ENCODE measurements at regions not wholly inside any gene's neighbourhood (a gene's known extent, or its start where the extent isn't known, plus 50 kb on each side); places are given as distances from the start of the nearest gene placed in this dataset.

DNA sequence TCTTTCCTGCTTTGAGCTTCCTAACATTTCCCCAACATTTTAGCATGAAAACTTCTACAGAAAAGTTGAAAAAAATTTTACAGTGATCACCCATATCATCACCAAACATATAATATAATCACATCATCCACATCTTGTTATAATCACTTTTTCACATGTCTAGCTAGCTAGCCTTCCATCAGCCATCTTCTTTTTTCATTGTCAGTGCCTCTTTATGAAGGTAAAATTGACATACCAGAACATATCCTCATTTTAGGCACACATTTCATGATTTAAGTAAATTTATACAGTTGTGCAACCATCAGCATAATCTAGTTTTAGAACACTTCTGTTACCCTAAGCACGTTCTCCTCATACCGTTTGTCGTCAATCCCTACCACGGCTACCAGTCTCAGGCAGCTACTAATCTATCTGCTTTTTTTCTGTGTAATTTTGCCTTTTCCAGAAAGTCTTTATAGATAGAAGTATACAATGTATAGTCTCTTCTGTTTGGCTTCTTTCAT lies 73.7 kb downstream of the VEGFA start:
- DNase-seq: no peak
- H3K4me3 ChIP-seq: no peak overlapping the region
- no peaks in the 10 kb centered on the region for H3K9me3 ChIP-seq
- TF ChIP-seq, protein P1, sequence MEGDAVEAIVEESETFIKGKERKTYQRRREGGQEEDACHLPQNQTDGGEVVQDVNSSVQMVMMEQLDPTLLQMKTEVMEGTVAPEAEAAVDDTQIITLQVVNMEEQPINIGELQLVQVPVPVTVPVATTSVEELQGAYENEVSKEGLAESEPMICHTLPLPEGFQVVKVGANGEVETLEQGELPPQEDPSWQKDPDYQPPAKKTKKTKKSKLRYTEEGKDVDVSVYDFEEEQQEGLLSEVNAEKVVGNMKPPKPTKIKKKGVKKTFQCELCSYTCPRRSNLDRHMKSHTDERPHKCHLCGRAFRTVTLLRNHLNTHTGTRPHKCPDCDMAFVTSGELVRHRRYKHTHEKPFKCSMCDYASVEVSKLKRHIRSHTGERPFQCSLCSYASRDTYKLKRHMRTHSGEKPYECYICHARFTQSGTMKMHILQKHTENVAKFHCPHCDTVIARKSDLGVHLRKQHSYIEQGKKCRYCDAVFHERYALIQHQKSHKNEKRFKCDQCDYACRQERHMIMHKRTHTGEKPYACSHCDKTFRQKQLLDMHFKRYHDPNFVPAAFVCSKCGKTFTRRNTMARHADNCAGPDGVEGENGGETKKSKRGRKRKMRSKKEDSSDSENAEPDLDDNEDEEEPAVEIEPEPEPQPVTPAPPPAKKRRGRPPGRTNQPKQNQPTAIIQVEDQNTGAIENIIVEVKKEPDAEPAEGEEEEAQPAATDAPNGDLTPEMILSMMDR (IDR thresholded peaks at IDR 0.05): no peak
- H3K27me3 ChIP-seq: no peaks in the 10 kb centered on the region
- 95% methylated on average over 4 of the region's 4 CpGs for WGBS, 2 donors
- no peaks in the 10 kb centered on the region for H3K4me1 ChIP-seq
- no peak overlapping the region for H3K27ac ChIP-seq
- no peaks in the 10 kb centered on the region for H3K36me3 ChIP-seq (ENCODE audit: low read depth, missing control alignments)
- intact Hi-C loops (cut with DNase I; ENCODE audit: low total_unique reads): no loop called here

DNA sequence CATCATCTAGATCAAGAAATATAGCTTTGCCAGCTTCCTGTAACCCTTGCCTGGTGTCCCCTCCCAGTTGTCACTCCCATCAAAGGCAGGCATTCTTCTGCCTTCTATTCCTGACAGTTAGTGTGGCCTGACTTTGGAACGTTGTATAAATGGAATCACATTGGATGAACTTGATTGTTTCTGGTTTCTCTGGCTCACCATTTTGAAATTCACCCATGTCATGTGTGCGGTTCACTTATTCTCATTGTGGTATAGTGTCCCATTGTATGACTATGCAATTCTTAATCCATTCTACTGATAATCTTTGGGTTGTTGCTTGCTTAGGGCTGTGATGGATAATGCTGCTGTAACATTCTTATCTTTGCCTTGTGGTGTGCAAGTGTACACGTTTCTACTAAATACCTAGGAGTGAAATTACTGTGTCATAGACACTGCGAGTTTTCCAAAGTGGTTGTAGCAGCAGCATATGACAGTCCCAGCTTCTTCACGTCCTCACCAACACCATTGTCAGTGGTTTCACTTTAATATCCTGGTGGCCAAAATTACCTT lies 73.2 kb downstream of the VEGFA start:
- no peak overlapping the region for H3K27ac ChIP-seq
- H3K36me3 ChIP-seq (ENCODE audit: low read depth, missing control alignments): no peaks in the 10 kb centered on the region
- H3K4me1 ChIP-seq: no peaks in the 10 kb centered on the region
- TF ChIP-seq POLR2A (IDR thresholded peaks at IDR 0.05): no peak
- H3K4me3 ChIP-seq: no peak overlapping the region
- H3K9me3 ChIP-seq: no peaks in the 10 kb centered on the region
- DNase-seq: no peak
- no peaks in the 10 kb centered on the region for H3K27me3 ChIP-seq
- WGBS, 2 donors: 50 to 64% methylated on average over 5 of the region's 5 CpGs
- intact Hi-C loops (cut with DNase I; ENCODE audit: low total_unique reads): no loop called here

DNA sequence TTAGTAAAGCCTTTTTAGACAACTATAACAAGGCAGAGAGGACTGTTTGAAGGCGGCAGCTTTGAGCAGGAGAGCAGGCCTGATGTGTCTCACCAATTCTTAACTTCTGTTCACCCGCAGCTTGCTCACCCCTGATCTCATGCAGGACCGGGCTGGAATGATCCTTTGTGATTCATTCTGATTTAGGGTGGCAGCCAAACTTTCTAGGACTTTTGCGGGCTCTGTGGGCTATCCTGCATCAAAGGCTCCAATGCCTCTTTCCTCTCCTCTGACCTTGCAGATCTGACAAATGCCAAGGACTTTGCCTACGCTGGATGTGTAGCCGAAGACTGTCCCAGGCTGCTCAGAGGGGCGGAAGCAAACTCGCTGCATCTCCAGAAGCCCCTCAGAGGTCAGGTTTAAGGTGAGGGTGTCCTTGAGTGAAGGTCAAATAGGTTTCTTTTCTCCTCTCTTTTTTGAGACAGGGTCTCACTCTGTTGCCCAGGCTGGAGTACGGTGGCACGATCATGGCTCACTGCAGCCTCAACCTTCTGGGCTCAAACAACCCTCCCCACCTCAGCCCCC lies 72.3 kb downstream of the VEGFA start:
- Histone ChIP-seq H3K4me3 (no peak overlapping the region), H3K4me1 (no peaks in the 10 kb centered on the region), H3K9me3 (no peaks in the 10 kb centered on the region), H3K27ac (no peak overlapping the region), H3K36me3 (ENCODE audit: low read depth, missing control alignments) (no peaks in the 10 kb centered on the region), H3K27me3 (no peaks in the 10 kb centered on the region)
- no peak for DNase-seq
- WGBS, 2 donors: 70 to 73% methylated on average over 10 of the region's 10 CpGs
- intact Hi-C loops (cut with DNase I; ENCODE audit: low total_unique reads): no loop called here
- no peak for TF ChIP-seq POLR2A (IDR thresholded peaks at IDR 0.05)
- TF ChIP-seq, protein P1 (IDR thresholded peaks at IDR 0.05): no peak

DNA sequence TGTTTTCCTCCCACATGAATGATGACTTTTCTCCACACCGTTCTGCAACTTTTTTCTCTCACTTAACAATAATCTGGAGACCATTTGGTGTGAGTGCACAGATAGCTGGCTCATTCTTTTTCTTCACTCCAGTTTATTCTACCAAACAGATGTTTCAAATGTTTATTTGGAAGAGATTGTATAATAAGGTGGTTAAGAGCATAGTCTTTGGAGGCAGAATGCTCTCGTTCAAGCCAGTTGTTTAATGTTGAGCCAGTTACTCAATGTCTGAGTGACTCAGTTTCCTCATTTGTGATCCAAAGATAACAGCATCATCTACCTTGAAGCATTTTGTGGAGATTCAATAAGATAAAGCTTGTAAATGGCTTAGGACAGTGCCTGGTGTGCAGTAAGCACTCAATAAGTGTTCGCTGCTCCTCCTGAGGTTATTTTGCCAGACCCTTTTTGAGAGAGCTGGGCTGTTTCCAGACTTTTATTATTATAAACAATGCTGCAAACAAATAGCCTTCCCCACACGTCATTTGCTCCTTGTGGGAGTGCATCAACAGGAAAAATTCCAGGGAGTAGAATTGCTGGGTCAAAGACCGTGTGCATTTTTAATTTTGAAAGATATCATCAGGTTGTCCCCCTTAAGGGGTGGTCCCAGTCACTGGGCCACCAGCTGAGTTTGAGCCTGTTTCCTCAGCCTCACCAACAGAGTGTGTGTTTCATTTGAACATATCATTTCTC lies 70.6 kb downstream of the VEGFA start:
- TF ChIP-seq, protein P1 (IDR thresholded peaks at IDR 0.05): no peak
- no peak for TF ChIP-seq POLR2A (IDR thresholded peaks at IDR 0.05)
- Histone ChIP-seq H3K27ac (no peak overlapping the region), H3K9me3 (no peaks in the 10 kb centered on the region), H3K27me3 (no peaks in the 10 kb centered on the region), H3K4me3 (no peak overlapping the region), H3K4me1 (no peaks in the 10 kb centered on the region), H3K36me3 (ENCODE audit: low read depth, missing control alignments) (no peaks in the 10 kb centered on the region)
- intact Hi-C loops (cut with DNase I; ENCODE audit: low total_unique reads): no loop called here
- 56 to 65% methylated on average over 5 of the region's 5 CpGs for WGBS, 2 donors
- no peak for DNase-seq

DNA sequence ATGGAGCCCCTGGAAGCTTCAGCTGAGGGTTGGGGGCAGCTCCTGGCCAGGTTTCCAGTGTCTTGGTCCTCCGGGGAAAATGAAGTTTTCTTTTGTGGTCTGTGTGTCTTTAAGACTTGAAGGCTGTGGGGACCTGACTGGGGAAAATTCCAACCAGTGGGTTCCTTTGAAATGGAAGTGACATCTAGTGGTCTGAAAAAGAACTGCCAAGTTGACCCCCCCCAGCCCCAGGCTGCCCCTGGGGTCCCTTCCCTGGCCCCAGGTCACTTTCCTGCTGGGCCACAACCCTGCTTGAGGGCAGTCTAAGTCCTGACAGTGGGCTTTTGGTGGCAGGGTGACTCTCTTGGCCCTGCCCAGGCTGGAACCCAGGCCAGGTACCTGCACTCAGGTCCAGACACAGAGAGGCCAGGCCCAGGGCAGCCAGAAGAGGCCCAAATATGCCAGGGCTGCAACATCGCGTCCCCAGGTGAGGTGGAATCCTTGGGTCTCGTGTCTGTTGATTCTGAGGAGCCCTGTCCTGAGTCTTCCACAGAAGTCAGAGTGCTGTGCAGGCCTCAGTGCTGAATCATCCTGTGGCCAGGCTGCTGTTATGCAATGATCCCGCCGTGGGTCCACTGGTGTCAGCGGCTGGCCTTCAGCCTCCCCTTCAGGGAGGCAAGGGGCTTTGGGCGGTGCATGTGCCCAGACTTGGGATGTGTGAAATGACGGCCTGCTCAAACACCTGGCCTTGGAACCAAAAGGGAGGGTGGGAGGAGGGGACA lies 68.4 kb downstream of the VEGFA start:
- Histone ChIP-seq H3K4me3 (no peak overlapping the region), H3K27ac (no peak overlapping the region), H3K27me3 (no peaks in the 10 kb centered on the region), H3K36me3 (ENCODE audit: low read depth, missing control alignments) (no peaks in the 10 kb centered on the region), H3K9me3 (no peaks in the 10 kb centered on the region), H3K4me1 (no peaks in the 10 kb centered on the region)
- TF ChIP-seq POLR2A (IDR thresholded peaks at IDR 0.05): no peak
- TF ChIP-seq, protein P1 (IDR thresholded peaks at IDR 0.05): peak in 2 of 3 experiments; percentile 12 to 22
- 73 to 76% methylated on average over 5 to 9 of the region's 9 CpGs for WGBS, 2 donors
- intact Hi-C loops (cut with DNase I; ENCODE audit: low total_unique reads): no loop called here
- DNase-seq: peak; percentile 30
